Daoy (cell line): ENCODE measurements at regions not wholly inside any gene's neighbourhood (a gene's known extent, or its start where the extent isn't known, plus 50 kb on each side); places are given as distances from the start of the nearest gene placed in this dataset.

Experiments used
- DNase-seq: peaks from one replicate; pipeline ENCODE4 v3.0.0-alpha.2; 2015; ENCODE audit warnings: low read depth

GRCh38 chr12:19572920-19573558 is 133.7 kb downstream of the AEBP2 start:
- peak; percentile 51 for DNase-seq

- DNase-seq: no peak
Measured at GRCh38 chr12:19573866-19574265, 134.6 kb downstream of the AEBP2 start.

- no peak for DNase-seq
Measured at GRCh38 chr12:19574601-19575000, 135.3 kb downstream of the AEBP2 start.

- peak; percentile 74 for DNase-seq
Measured at GRCh38 chr12:19575337-19576243, 136.3 kb downstream of the AEBP2 start.

- DNase-seq: no peak
Measured at GRCh38 chr12:19576506-19577280, 137.4 kb downstream of the AEBP2 start.

GRCh38 chr12:19577281-19577530 is 137.9 kb downstream of the AEBP2 start:
- no peak for DNase-seq

- no peak for DNase-seq
Measured at GRCh38 chr12:19584732-19585131, 145.4 kb downstream of the AEBP2 start.

- no peak for DNase-seq
Measured at GRCh38 chr12:19588951-19589350, 149.7 kb downstream of the AEBP2 start.

- DNase-seq: no peak
Measured at GRCh38 chr12:19591951-19592350, 152.7 kb downstream of the AEBP2 start.

GRCh38 chr12:19596434-19597166 is 157.3 kb downstream of the AEBP2 start:
- DNase-seq: no peak

- no peak for DNase-seq
Measured at GRCh38 chr12:19597167-19598026, 158.1 kb downstream of the AEBP2 start.

GRCh38 chr12:19605720-19606119 is 166.4 kb downstream of the AEBP2 start:
- DNase-seq: no peak

GRCh38 chr12:19608039-19608438 is 168.7 kb downstream of the AEBP2 start:
- DNase-seq: no peak

- no peak for DNase-seq
Measured at GRCh38 chr12:19613051-19613535, 173.8 kb downstream of the AEBP2 start.

GRCh38 chr12:19614601-19615383 is 175.5 kb downstream of the AEBP2 start:
- no peak for DNase-seq

- DNase-seq: no peak
Measured at GRCh38 chr12:19615384-19615725, 176.1 kb downstream of the AEBP2 start.

- DNase-seq: no peak
Measured at GRCh38 chr12:19616781-19617180, 177.5 kb downstream of the AEBP2 start.

- DNase-seq: peak; percentile 31
Measured at GRCh38 chr12:19620222-19620621, 180.9 kb downstream of the AEBP2 start.

GRCh38 chr12:19623751-19624399 is 184.6 kb downstream of the AEBP2 start:
- no peak for DNase-seq

- DNase-seq: no peak
Measured at GRCh38 chr12:19624491-19624890, 185.2 kb downstream of the AEBP2 start.
